H1 (cell line): ENCODE measurements at regions not wholly inside any gene's neighbourhood (a gene's known extent, or its start where the extent isn't known, plus 50 kb on each side); places are given as distances from the start of the nearest gene placed in this dataset.

Source experiments
- ATF3 ChIP-seq: IDR thresholded peaks from 2 replicates; pipeline ENCODE4 v1.6.1; 2011; ENCODE audit warnings: low read depth, mild to moderate bottlenecking, low read length; ENCODE audit not compliant: insufficient read depth
- CEBPB ChIP-seq: IDR thresholded peaks from 2 replicates; pipeline ENCODE4 v1.6.1; 2012; ENCODE audit warnings: low read depth, low read length
- CHD7 ChIP-seq: fragments of 300-600 bp; sonication (generic); IDR thresholded peaks from 2 replicates; pipeline ENCODE4 v1.7.1; 2012; ENCODE audit warnings: low read length, moderate library complexity, mild to moderate bottlenecking, inconsistent platforms; ENCODE audit not compliant: insufficient replicate concordance
- HDAC2 ChIP-seq, 2 experiments: fragments of 300-600 bp in 1 of 2; sonication (generic) in 1 of 2; IDR thresholded peaks; 2 replicates each; pipeline ENCODE4 v1.6.1; 2011 to 2012; ENCODE audit warnings: low read depth in 2 of 2, low read length in 2 of 2, mild to moderate bottlenecking in 2 of 2, moderate library complexity in 2 of 2, borderline replicate concordance in 1 of 2, inconsistent platforms in 1 of 2
- MAX ChIP-seq: IDR thresholded peaks from 2 replicates; pipeline ENCODE4 v1.6.1; 2012; ENCODE audit warnings: inconsistent platforms
- POU5F1 ChIP-seq: IDR thresholded peaks from 2 replicates; pipeline ENCODE4 v1.6.1; 2011; ENCODE audit warnings: low read depth, mild to moderate bottlenecking, low read length, moderate library complexity
- RBBP5 ChIP-seq: IDR thresholded peaks from 2 replicates; pipeline ENCODE4 v1.7.1; 2012; ENCODE audit warnings: low read depth, mild to moderate bottlenecking, inconsistent platforms, low read length, moderate library complexity, borderline replicate concordance
- RFX5 ChIP-seq: IDR thresholded peaks from 2 replicates; pipeline ENCODE4 v1.6.1; 2011; ENCODE audit warnings: low read depth, low read length, improper control_type of control experiment, borderline replicate concordance
- RNF2 ChIP-seq: fragments of 200-900, 300-1000 bp; sonication (generic); IDR thresholded peaks from 2 replicates; pipeline ENCODE4 v1.7.1; 2016; ENCODE audit warnings: borderline replicate concordance, low read depth, mild to moderate bottlenecking, antibody characterized with exemption, low read length; ENCODE audit not compliant: poor library complexity, severe bottlenecking; ENCODE audit errors: missing control alignments
- SP1 ChIP-seq: IDR thresholded peaks from 2 replicates; pipeline ENCODE4 v1.6.1; 2011; ENCODE audit warnings: low read depth, low read length
- TAF1 ChIP-seq: IDR thresholded peaks from 2 replicates; pipeline ENCODE4 v1.6.1; 2011; ENCODE audit warnings: mild to moderate bottlenecking, low read depth, low read length

GRCh38 chr13:90360785-90361184 lies 986.7 kb upstream of the MIR17HG start (continued):
- no peak for TF ChIP-seq CHD7
- no peak for TF ChIP-seq TAF1
- no peak for TF ChIP-seq MAX
- no peak for TF ChIP-seq HDAC2 (IDR thresholded peaks at IDR 0.05; ENCODE audit: borderline replicate concordance in 1 of 2, low read depth in 2 of 2, low read length in 2 of 2)
- no peak for TF ChIP-seq RFX5
- TF ChIP-seq POU5F1: no peak
- no peak for TF ChIP-seq RBBP5
- no peak for TF ChIP-seq CEBPB
- TF ChIP-seq ATF3: no peak
- no peak for TF ChIP-seq RNF2
- TF ChIP-seq SP1: no peak
